ENCODE measurements at regions not wholly inside any gene's neighbourhood (a gene's known extent, or its start where the extent isn't known, plus 50 kb on each side); places are given as distances from the start of the nearest gene placed in this dataset.

DNA sequence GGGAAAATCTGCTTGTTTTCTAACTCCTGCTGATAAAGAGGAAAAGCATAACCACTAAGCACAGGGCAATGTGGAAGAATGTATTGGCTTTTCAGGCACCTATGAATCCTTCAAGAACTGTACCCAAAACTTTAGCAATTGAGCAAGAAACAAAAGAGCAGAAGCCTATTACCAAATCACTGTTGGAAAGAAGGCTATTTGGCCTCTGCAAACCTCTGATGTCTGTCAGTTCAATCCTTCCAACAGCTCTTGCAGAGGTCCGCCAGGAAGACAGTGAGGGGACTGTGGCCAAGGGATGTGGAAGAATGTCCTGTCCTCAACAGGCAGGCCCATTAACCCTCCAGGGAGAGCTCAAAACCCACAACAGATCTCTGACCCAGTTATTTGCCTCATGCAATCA is 328.6 kb downstream of the ENC1 start:
- Histone ChIP-seq H3K36me3 (replicated peaks; ENCODE audit: control insufficient read depth, insufficient read depth, low read length) (no peaks in the 10 kb centered on the region), H3K4me3 (ENCODE audit: insufficient read depth, low read depth, low read length) (no peak overlapping the region), H3K27me3 (ENCODE audit: control insufficient read depth, insufficient read depth, low read length) (no peaks in the 10 kb centered on the region)
- DNase-seq: no peak

DNA sequence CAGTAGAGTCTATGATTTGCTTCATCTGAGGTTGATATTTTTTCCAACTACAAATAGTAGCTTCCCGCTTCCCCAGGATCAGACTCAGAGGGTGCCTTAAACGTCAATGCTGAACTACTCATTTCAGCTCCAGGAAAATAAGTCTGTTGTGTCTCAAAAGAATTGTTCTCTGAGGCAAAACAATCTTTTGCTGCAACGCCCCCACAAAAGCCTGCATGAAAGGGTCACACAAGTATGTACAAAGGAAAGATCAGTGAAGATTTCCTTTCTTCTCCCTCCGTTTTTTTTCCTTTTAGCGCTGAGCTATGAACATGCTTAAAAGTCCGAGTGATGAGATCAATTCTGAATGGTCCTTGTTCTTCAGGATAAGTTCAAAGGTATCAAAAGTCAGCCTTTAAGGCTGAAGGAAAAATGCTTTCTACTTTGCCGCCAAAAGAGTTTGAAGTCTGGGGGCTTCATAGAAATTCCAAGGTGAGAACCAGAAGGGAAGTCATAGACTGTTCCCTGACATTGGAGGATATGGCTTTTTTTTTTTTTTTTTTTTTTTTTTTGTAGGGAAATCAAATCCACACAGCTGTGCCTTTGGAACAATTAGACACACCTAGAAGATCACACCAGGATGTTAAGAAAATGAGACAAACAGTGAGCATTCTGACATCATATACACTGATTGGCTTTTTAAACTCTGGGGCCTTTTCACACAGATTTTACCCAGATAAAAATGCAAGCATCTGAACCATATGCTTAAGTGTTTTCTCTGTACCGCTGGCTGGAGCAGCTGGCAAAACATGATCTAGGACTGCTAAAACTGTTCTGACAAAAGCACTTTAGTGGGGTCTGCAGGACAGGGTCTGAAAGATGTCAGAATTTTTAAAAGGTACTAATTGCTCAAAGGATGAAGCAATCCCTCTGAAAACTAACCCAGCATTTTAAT is 329.3 kb downstream of the ENC1 start:
- no peaks in the 10 kb centered on the region for H3K36me3 ChIP-seq (replicated peaks; ENCODE audit: control insufficient read depth, insufficient read depth, low read length)
- DNase-seq: no peak
- H3K4me3 ChIP-seq (ENCODE audit: insufficient read depth, low read depth, low read length): no peak overlapping the region
- H3K27me3 ChIP-seq (ENCODE audit: control insufficient read depth, insufficient read depth, low read length): no peaks in the 10 kb centered on the region

DNA sequence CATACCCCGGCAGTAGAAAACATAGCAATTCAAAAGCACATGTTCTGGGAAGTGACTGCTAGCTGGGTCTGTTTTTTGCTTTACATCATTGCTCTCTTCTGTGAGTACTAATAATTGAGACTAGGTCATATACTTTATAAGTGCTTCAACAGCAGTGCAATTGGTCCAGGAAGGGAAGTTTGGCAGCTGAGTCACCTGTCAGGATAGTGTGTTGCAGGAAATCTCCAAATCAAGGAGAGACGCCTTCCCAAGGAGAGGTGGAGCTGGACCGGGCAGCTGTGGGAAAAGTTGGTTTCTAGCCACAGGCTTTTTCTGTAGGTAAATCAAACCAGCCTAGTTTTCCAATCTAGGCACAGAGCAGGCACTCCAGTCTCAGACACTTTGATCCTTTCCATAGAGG is 330.1 kb downstream of the ENC1 start:
- DNase-seq: no peak
- no peak overlapping the region for H3K4me3 ChIP-seq (ENCODE audit: insufficient read depth, low read depth, low read length)
- H3K27me3 ChIP-seq (ENCODE audit: control insufficient read depth, insufficient read depth, low read length): no peaks in the 10 kb centered on the region
- no peaks in the 10 kb centered on the region for H3K36me3 ChIP-seq (replicated peaks; ENCODE audit: control insufficient read depth, insufficient read depth, low read length)

DNA sequence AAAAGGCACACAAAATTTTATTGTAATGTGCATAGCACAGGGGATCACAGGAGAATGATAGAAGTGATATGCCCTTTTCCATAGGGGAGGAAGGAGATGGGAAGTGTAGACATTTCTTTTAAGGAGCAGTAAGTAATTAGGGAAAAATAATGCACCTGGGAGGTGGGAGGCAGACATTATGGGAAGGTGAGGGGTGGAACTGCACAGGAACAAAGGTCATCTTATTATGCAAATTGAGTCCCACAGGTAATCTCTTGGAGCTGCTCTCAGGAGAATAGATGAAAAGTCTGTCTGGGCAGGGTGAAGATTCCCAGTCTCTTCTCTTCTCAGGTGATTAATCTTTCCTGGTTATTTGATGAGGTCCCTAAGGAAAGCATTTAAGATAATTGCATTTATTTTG is 331.5 kb downstream of the ENC1 start:
- no peak for DNase-seq
- Histone ChIP-seq H3K36me3 (replicated peaks; ENCODE audit: control insufficient read depth, insufficient read depth, low read length) (no peaks in the 10 kb centered on the region), H3K27me3 (ENCODE audit: control insufficient read depth, insufficient read depth, low read length) (no peaks in the 10 kb centered on the region), H3K4me3 (ENCODE audit: insufficient read depth, low read depth, low read length) (no peak overlapping the region)

DNA sequence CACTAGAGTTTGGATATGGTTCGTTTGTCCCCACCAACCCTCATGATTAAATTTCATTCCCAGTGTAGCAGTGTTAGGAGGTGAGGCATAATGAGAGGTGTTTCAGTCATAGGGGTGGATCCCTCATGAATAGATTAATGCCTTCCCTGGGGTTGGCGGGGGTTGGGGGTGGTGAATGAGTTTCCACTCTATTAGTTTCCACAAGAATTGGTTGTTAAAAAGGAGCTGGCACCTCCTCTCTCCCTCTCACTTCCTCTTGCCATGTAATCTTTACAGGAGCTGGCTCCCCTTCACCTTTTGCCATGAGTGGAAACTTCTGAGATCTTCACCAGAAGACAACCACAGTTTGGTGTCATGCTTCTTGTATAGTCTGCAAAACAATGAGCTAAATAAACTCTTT is 333.7 kb downstream of the ENC1 start:
- Histone ChIP-seq H3K36me3 (replicated peaks; ENCODE audit: control insufficient read depth, insufficient read depth, low read length) (no peaks in the 10 kb centered on the region), H3K27me3 (ENCODE audit: control insufficient read depth, insufficient read depth, low read length) (no peaks in the 10 kb centered on the region), H3K4me3 (ENCODE audit: insufficient read depth, low read depth, low read length) (no peak overlapping the region)
- no peak for DNase-seq

DNA sequence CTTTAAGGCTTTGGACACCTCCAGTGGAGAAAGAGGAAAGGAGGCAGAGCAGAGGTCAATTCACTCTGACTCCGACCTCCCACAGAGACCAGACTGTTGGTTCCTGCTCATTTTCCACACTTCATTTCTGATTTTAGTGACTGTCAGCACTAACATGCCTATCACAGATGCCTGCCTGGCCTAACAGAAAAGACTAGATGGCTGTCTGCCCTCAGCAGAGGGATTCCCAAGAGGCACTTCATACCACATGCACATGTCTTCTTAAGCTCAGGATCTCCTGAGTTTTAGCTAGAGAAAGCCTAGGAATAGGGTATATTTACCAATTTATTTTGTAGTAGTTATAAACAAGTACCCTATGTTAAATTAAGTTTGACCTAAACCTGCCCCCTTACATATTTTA is 336.0 kb downstream of the ENC1 start:
- Histone ChIP-seq H3K4me3 (ENCODE audit: insufficient read depth, low read depth, low read length) (no peak overlapping the region), H3K27me3 (ENCODE audit: control insufficient read depth, insufficient read depth, low read length) (no peaks in the 10 kb centered on the region), H3K36me3 (replicated peaks; ENCODE audit: control insufficient read depth, insufficient read depth, low read length) (no peaks in the 10 kb centered on the region)
- DNase-seq: no peak

DNA sequence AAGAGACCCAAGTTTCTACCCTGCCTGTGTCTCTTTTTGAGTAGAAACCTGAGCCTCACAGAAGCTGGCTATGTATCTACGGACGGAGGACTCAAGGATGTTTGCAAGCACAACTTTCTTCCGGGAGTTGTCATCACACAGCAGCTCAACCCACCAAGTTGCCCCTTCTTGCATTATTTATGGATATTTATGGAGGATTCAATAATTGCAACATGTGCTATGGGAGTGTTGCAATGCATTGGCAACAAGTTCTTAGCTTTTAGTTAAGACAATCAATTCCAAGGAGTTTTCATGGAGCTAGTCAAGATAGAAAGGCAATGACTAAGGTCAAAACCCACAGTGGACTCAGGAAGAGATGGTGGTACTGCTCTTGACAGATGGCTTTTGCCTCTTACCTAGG is 336.9 kb downstream of the ENC1 start:
- no peak overlapping the region for H3K4me3 ChIP-seq (ENCODE audit: insufficient read depth, low read depth, low read length)
- H3K36me3 ChIP-seq (replicated peaks; ENCODE audit: control insufficient read depth, insufficient read depth, low read length): no peaks in the 10 kb centered on the region
- H3K27me3 ChIP-seq (ENCODE audit: control insufficient read depth, insufficient read depth, low read length): no peaks in the 10 kb centered on the region
- no peak for DNase-seq

DNA sequence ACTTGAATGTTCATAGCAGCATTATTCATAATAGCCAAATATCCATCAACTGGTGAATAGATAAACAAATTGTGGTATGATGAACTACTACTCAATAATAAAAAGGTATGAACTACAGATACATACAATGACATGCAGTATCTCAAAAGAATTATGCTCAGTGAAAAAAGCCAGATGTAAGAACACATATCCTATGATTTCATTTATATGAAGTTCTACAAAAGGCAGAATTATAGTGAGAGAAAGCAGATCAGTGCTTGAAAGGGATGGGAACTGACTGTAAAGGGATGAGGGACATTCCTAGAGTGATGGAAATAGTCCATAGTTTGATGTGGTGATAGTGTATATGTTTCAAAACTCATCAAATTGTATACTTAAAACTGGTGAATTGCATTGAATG is 339.0 kb downstream of the ENC1 start:
- H3K36me3 ChIP-seq (replicated peaks; ENCODE audit: control insufficient read depth, insufficient read depth, low read length): no peaks in the 10 kb centered on the region
- no peaks in the 10 kb centered on the region for H3K27me3 ChIP-seq (ENCODE audit: control insufficient read depth, insufficient read depth, low read length)
- H3K4me3 ChIP-seq (ENCODE audit: insufficient read depth, low read depth, low read length): no peak overlapping the region
- DNase-seq: no peak

DNA sequence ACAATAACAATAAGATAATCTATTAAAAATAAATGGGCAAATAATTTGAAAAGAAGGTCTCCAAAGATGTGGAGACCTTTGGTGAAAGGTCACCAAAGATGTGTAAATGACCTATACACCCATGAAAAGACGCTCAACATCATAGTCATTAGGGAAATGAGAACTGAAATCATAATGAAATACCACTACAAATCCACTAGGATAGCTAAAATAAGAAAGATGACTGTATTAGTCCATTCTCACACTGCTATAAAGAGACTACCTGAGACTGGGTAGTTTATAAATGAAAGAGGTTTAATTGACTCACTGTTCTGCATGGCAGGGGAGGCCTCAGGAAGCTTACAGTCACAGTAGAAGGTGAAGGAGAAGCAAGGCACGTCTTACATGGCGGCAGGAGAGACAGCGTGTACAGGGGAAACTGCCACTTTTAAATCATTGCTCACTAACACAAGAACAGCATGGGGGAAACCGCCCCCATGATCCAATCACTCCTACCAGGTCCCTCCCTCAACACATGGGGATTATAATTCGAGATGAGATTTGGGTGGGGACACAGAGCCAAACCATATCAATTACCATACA is 339.6 kb downstream of the ENC1 start:
- DNase-seq: no peak
- Histone ChIP-seq H3K36me3 (replicated peaks; ENCODE audit: control insufficient read depth, insufficient read depth, low read length) (no peaks in the 10 kb centered on the region), H3K27me3 (ENCODE audit: control insufficient read depth, insufficient read depth, low read length) (no peaks in the 10 kb centered on the region), H3K4me3 (ENCODE audit: insufficient read depth, low read depth, low read length) (no peak overlapping the region)

DNA sequence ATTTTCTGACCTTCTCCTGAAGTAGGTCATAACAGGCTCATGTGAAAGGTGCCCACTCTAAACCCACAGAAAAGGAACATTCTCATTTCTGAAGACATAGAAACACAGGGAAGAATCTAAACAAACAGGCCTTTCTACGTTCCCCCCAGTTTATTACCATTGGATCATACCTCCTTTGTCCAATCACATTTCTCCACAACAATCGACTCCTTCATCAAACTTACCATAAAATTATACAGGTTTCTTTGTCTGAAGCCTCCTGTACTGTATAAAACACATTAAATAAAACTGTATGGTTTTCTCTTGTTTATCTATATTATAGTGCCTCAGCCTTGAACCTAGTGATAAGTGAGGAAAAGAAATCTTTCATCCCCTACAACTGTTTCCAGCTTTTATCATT is 340.7 kb downstream of the ENC1 start:
- Histone ChIP-seq H3K4me3 (ENCODE audit: insufficient read depth, low read depth, low read length) (no peak overlapping the region), H3K36me3 (replicated peaks; ENCODE audit: control insufficient read depth, insufficient read depth, low read length) (no peaks in the 10 kb centered on the region), H3K27me3 (ENCODE audit: control insufficient read depth, insufficient read depth, low read length) (no peaks in the 10 kb centered on the region)
- no peak for DNase-seq

DNA sequence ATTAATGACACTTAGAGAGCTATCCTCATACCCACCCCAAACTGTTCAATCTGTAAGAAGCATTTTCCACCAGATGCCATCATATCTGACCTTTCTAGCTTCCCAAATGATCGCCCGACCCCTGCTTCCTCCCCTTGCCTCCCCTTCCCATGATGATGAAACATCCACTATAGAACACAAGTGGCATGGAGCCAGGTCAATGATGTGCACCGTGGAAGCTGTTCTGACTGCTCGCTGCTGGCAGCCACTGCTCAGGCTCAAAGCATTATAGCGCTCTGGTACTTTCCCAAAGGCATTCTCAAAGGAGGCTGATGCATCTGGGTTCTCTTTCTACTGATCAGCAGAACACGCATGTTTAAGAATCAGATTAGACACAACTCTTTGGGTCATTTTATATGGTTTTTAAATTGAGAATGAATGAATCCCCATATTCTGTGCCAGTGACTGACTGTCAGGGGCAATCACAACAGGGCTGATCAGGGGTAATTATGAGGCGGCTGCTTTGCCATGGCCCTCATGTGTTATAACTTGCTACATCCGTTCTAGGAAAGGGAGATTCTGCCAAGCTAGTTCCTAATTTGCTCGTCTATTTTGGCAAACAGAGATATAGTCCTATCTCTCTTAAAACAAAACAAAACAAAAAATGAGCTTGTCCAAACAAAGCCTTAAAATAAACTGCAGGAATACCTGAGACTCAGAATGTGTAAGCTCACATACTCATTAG is 343.7 kb downstream of the ENC1 start:
- no peak for DNase-seq

DNA sequence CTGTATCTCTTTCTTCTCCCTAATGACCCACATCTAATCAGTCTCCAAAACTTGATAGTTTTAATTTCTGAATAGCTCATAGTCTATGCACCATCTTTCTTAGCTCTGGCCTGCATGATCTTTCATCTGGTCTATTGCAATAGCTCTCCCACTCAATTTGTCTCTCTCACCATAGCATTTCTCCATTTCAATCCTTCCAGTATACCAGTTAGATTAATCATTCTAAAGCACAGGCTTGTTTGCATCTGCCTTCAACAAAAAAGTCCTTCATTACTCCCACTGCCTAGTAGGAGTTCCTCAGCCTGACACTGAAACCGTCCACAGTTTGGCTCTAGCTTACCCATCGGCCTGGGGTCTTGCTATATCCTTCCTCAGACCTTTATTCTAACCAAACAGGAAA is 344.9 kb downstream of the ENC1 start:
- Histone ChIP-seq H3K27me3 (ENCODE audit: control insufficient read depth, insufficient read depth, low read length) (no peaks in the 10 kb centered on the region), H3K36me3 (replicated peaks; ENCODE audit: control insufficient read depth, insufficient read depth, low read length) (no peaks in the 10 kb centered on the region), H3K4me3 (ENCODE audit: insufficient read depth, low read depth, low read length) (no peak overlapping the region)
- DNase-seq: no peak

More for the DNA sequence above, 343.7 kb downstream of the ENC1 start:
- Histone ChIP-seq H3K4me3 (ENCODE audit: insufficient read depth, low read depth, low read length) (no peak overlapping the region), H3K36me3 (replicated peaks; ENCODE audit: control insufficient read depth, insufficient read depth, low read length) (no peaks in the 10 kb centered on the region), H3K27me3 (ENCODE audit: control insufficient read depth, insufficient read depth, low read length) (no peaks in the 10 kb centered on the region)

DNA sequence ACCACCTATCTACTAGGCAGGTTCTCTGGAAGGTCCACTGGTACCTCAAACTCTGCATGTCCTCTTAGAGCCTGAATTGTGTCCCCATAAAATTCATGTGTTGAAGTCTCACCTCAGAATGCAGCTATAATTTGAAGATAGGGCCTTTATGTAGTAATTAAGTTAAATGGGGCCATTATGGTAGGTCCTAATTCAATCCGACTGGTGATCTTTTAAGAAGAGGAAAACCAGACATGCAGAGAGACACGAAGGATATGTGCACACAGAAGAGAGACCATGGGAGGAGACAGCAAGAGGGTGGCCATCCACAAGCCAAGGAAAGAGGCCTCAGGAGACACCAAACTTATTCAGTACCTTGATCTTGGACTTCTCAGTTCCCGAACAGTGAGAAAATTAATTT is 345.4 kb downstream of the ENC1 start:
- Histone ChIP-seq H3K36me3 (replicated peaks; ENCODE audit: control insufficient read depth, insufficient read depth, low read length) (no peaks in the 10 kb centered on the region), H3K27me3 (ENCODE audit: control insufficient read depth, insufficient read depth, low read length) (no peaks in the 10 kb centered on the region), H3K4me3 (ENCODE audit: insufficient read depth, low read depth, low read length) (no peak overlapping the region)
- DNase-seq: no peak

DNA sequence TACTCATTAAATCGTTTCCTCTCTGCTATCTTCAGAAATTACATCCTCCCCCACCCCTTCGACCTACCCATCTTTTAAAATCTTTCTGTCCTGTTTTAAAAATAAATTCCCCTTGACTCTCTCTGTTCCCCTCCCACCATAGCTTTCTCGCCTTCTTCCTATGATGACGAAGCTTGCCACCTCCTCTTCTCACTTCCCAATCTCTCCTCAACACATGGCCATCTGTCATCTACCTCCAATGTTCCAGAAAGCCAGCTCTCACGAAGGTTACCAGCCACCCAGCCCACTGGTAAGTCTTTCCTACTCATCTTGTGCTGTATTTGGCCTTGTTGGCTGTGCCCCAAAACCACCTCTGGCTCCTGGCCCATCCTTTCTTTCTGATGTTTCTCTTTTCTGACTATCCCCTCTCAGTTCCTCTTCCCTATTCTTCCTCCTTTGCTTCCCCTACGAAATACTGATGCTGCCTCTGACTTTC is 346.3 kb downstream of the ENC1 start:
- no peak for DNase-seq
- no peaks in the 10 kb centered on the region for H3K36me3 ChIP-seq (replicated peaks; ENCODE audit: control insufficient read depth, insufficient read depth, low read length)
- no peaks in the 10 kb centered on the region for H3K27me3 ChIP-seq (ENCODE audit: control insufficient read depth, insufficient read depth, low read length)
- H3K4me3 ChIP-seq (ENCODE audit: insufficient read depth, low read depth, low read length): no peak overlapping the region

DNA sequence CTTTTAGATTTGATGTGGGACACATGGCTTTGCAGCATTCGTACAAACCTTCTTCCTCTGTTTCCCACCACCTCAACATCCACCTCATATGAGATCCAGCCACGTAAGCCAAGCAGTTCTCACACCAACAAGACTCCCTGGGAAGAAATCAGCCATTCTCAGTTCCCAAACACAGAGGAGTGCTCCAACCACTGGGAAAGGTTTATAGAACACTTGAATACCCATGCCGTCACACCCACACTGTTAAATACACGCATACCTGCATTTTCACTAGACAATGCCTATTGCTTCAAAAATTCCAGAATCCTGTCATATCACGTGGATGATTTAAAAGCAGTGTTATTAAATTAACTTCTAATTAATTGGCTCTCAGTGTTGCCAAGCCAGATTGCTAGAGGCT is 347.3 kb downstream of the ENC1 start:
- no peaks in the 10 kb centered on the region for H3K27me3 ChIP-seq (ENCODE audit: control insufficient read depth, insufficient read depth, low read length)
- no peaks in the 10 kb centered on the region for H3K36me3 ChIP-seq (replicated peaks; ENCODE audit: control insufficient read depth, insufficient read depth, low read length)
- H3K4me3 ChIP-seq (ENCODE audit: insufficient read depth, low read depth, low read length): no peak overlapping the region
- DNase-seq: no peak
